Endothelial cell of umbilical vein (primary cell): ENCODE measurements at regions not wholly inside any gene's neighbourhood (a gene's known extent, or its start where the extent isn't known, plus 50 kb on each side); places are given as distances from the start of the nearest gene placed in this dataset.

Experiments used
- BruUV-seq: library from RNA; stranded (reverse); fragments of 400-500 nt; replicated peaks from 2 replicates; lab custom pipeline; 2021; lab: Mats Ljungman, UMichigan
- CTCF ChIA-PET: fragments of 300-600, 350-600 bp; sonication (Branson Sonifier 250); formaldehyde crosslinking; loops from one replicate; lab custom pipeline; 2021; ENCODE audit warnings: antibody characterized with exemption, inconsistent platforms; lab: Charles Lee
- POLR2A ChIA-PET: fragments of 300-600, 350-600 bp; sonication (Branson Sonifier 250); formaldehyde crosslinking; loops from one replicate; lab custom pipeline; 2021; ENCODE audit warnings: antibody characterized with exemption, inconsistent platforms; lab: Charles Lee
- DNase-seq: peaks from one replicate; pipeline ENCODE4 v3.0.0-alpha.2; 2011; ENCODE audit warnings: low read depth, low spot score
- FAIRE-seq: peaks from 2 replicates; lab custom pipeline; 2011; peaks lifted over from hg19 to GRCh38; lab: Jason Lieb, UNC
- H2AFZ ChIP-seq: 2 replicates; pipeline ENCODE4 v1.6.0; 2012; ENCODE audit warnings: low read depth, low read length, control low read depth, inconsistent platforms
- H3K27ac ChIP-seq: 2 replicates; pipeline ENCODE4 v1.5.1; 2011; ENCODE audit warnings: low read depth, mild to moderate bottlenecking, control low read depth, low read length, moderate library complexity; ENCODE audit not compliant: insufficient read depth
- H3K27me3 ChIP-seq, 2 experiments: 2 replicates each; pipeline versions ENCODE4 v1.6.0 to v1.6.1; 2011; ENCODE audit warnings: low read length in 2 of 2, mixed read lengths in 1 of 2; ENCODE audit not compliant: control insufficient read depth in 2 of 2, insufficient read depth in 2 of 2
- H3K36me3 ChIP-seq, 2 experiments: 2 replicates in 1 of 2; 3 replicates in 1 of 2; pipeline ENCODE4 v1.5.1; 2011; ENCODE audit warnings: low read length in 2 of 2, mild to moderate bottlenecking in 1 of 2, moderate library complexity in 1 of 2; ENCODE audit not compliant: control insufficient read depth in 2 of 2, insufficient read depth in 2 of 2; ENCODE audit errors: extremely low read depth in 1 of 2
- H3K4me1 ChIP-seq: 3 replicates; pipeline ENCODE4 v1.5.1; 2011; ENCODE audit warnings: mild to moderate bottlenecking, low read length; ENCODE audit not compliant: control insufficient read depth, insufficient read depth; ENCODE audit errors: extremely low read depth
- H3K4me2 ChIP-seq: 2 replicates; pipeline ENCODE4 v1.6.1; 2011; ENCODE audit warnings: low read length, control low read depth, mixed read lengths; ENCODE audit not compliant: insufficient read depth
- H3K4me3 ChIP-seq, 3 experiments: fragments of 200-600 bp in 1 of 3; sonication (generic), shearing (Covaris generic) in 1 of 3; replicated peaks in 1 of 3; 2 replicates each; pipeline ENCODE4 v1.5.1; 2011 to 2016; ENCODE audit warnings: control low read depth in 3 of 3, low read length in 3 of 3, mild to moderate bottlenecking in 2 of 3, inconsistent platforms in 1 of 3, low read depth in 1 of 3, moderate library complexity in 1 of 3; ENCODE audit not compliant: insufficient read depth in 1 of 3
- H3K79me2 ChIP-seq: 2 replicates; pipeline ENCODE4 v1.6.0; 2012; ENCODE audit warnings: low read length, inconsistent platforms; ENCODE audit not compliant: control insufficient read depth, insufficient read depth
- H3K9ac ChIP-seq: replicated peaks from 2 replicates; pipeline ENCODE3; 2011; ENCODE audit warnings: low read length, control low read depth; ENCODE audit not compliant: insufficient read depth; ENCODE audit errors: extremely low read depth
- H3K9me1 ChIP-seq: replicated peaks from 3 replicates; pipeline ENCODE4 v1.6.0; 2011; ENCODE audit warnings: mild to moderate bottlenecking, low read length; ENCODE audit not compliant: control insufficient read depth, insufficient read depth; ENCODE audit errors: extremely low read depth
- H3K9me3 ChIP-seq: replicated peaks from 2 replicates; pipeline ENCODE4 v1.5.1; 2012; ENCODE audit warnings: low read length, inconsistent platforms; ENCODE audit not compliant: control insufficient read depth, insufficient read depth
- H4K20me1 ChIP-seq: replicated peaks from 2 replicates; pipeline ENCODE3; 2011; ENCODE audit warnings: mild to moderate bottlenecking, low read length; ENCODE audit not compliant: control insufficient read depth, insufficient read depth; ENCODE audit errors: extremely low read depth
- EZH2 ChIP-seq: IDR thresholded peaks from 2 replicates; pipeline ENCODE4 v1.6.1; 2012; ENCODE audit warnings: borderline replicate concordance, low read depth, mild to moderate bottlenecking, moderate library complexity, low read length, inconsistent platforms; ENCODE audit not compliant: severe bottlenecking
- FOS ChIP-seq: IDR thresholded peaks from 2 replicates; pipeline ENCODE4 v1.6.1; 2011; ENCODE audit warnings: mild to moderate bottlenecking, low read length, moderate library complexity, borderline replicate concordance; ENCODE audit not compliant: insufficient read depth
- GATA2 ChIP-seq: IDR thresholded peaks from 2 replicates; pipeline ENCODE4 v1.7.0; 2011; ENCODE audit warnings: low read depth, mild to moderate bottlenecking, moderate library complexity, mixed read lengths, low read length; ENCODE audit not compliant: insufficient read length, insufficient read depth
- JUN ChIP-seq: IDR thresholded peaks from 2 replicates; pipeline ENCODE4 v1.6.1; 2011; ENCODE audit warnings: borderline replicate concordance, low read depth; ENCODE audit not compliant: insufficient read length, insufficient read depth
- MYC ChIP-seq: IDR thresholded peaks from one replicate; pipeline ENCODE4 v1.6.1; 2011; ENCODE audit warnings: mild to moderate bottlenecking, low read depth, low read length
- POLR2A ChIP-seq: IDR thresholded peaks from 2 replicates; pipeline ENCODE4 v1.6.1; 2012; ENCODE audit warnings: low read depth, mild to moderate bottlenecking, control low read depth, low read length
- POLR2AphosphoS5 ChIP-seq: IDR thresholded peaks from 2 replicates; pipeline ENCODE4 v1.6.1; 2012; ENCODE audit warnings: low read depth, mild to moderate bottlenecking, control low read depth, low read length, moderate library complexity; ENCODE audit not compliant: insufficient read depth
- dilution Hi-C: fragments of 300-500 bp; cut with MboI; formaldehyde crosslinking; loops from one replicate; pipeline ENCODE4 v1.15.0; 2019; ENCODE audit warnings: low sequenced_read_pairs; ENCODE audit not compliant: extremely low pct_ligation_motif_present
- intact Hi-C: fragments of 100-400 bp; cut with micrococcal nuclease; formaldehyde crosslinking; loops from one replicate; pipeline ENCODE4 v1.10.0; 2022
- TF ChIP-seq, protein P1 (sequence below): IDR thresholded peaks from 2 replicates; pipeline ENCODE4 v1.6.1; 2011; ENCODE audit not compliant: insufficient read depth, insufficient read length
- TF ChIP-seq, protein P2 (sequence below), 2 donors: IDR thresholded peaks; 1 replicate in 1 of 2; 2 replicates in 1 of 2; pipeline ENCODE4 v1.5.1; 2011; ENCODE audit warnings: low read length in 2 of 2, mild to moderate bottlenecking in 2 of 2, moderate library complexity in 2 of 2, control low read depth in 1 of 2, inconsistent platforms in 1 of 2, low read depth in 1 of 2; ENCODE audit not compliant: insufficient read depth in 1 of 2; ENCODE audit errors: extremely low read depth in 1 of 2

DNA sequence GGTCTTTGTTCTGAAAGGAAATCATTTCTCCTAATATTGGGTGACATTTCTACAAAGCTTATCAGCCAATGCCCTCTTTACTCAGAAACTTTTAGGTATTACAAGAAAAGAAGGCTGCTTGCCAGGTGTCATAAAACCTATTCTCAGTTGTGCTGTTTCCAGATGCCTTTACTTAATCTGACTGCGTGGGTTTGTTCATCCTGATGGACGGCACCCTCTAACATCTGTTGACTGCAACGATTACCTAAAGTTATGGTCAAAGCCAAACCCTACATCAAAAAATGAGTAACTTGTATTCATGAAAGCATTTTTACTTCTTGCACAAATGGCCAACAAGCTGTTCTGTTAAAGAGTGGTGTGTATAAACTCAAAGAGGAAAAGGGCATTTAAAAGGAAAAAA lies 207.7 kb upstream of the PDZRN3 start:
- dilution Hi-C loops (no loop called here), intact Hi-C loops (no loop called here)
- Histone ChIP-seq H4K20me1 (no peaks in the 10 kb centered on the region), H3K27me3 (no peaks in the 10 kb centered on the region), H3K36me3 (no peaks in the 10 kb centered on the region), H3K9me1 (no peaks in the 10 kb centered on the region), H3K4me3 (no peak overlapping the region), H2AFZ (no peak overlapping the region), H3K9me3 (no peaks in the 10 kb centered on the region), H3K9ac (no peak overlapping the region), H3K4me1 (no peaks in the 10 kb centered on the region), H3K79me2 (no peaks in the 10 kb centered on the region), H3K27ac (no peak overlapping the region), H3K4me2 (no peak overlapping the region)
- no TSS peak for BruUV-seq
- no peak for DNase-seq
- TF ChIP-seq, protein P1, sequence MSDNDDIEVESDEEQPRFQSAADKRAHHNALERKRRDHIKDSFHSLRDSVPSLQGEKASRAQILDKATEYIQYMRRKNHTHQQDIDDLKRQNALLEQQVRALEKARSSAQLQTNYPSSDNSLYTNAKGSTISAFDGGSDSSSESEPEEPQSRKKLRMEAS = no peak
- TF ChIP-seq EZH2 (no peak), FOS (no peak), POLR2AphosphoS5 (no peak), GATA2 (no peak), JUN (no peak), POLR2A (no peak), MYC (no peak)
- TF ChIP-seq, protein P2, sequence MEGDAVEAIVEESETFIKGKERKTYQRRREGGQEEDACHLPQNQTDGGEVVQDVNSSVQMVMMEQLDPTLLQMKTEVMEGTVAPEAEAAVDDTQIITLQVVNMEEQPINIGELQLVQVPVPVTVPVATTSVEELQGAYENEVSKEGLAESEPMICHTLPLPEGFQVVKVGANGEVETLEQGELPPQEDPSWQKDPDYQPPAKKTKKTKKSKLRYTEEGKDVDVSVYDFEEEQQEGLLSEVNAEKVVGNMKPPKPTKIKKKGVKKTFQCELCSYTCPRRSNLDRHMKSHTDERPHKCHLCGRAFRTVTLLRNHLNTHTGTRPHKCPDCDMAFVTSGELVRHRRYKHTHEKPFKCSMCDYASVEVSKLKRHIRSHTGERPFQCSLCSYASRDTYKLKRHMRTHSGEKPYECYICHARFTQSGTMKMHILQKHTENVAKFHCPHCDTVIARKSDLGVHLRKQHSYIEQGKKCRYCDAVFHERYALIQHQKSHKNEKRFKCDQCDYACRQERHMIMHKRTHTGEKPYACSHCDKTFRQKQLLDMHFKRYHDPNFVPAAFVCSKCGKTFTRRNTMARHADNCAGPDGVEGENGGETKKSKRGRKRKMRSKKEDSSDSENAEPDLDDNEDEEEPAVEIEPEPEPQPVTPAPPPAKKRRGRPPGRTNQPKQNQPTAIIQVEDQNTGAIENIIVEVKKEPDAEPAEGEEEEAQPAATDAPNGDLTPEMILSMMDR (IDR thresholded peaks at IDR 0.05; ENCODE audit: extremely low read depth in 1 of 2, insufficient read depth in 1 of 2, low read depth in 1 of 2, low read length in 2 of 2) = no peak
- POLR2A ChIA-PET = no interaction called here
- FAIRE-seq = no peak
- CTCF ChIA-PET = no interaction called here
